CD1c-positive myeloid dendritic cell (primary cell): ENCODE measurements at regions not wholly inside any gene's neighbourhood (a gene's known extent, or its start where the extent isn't known, plus 50 kb on each side); places are given as distances from the start of the nearest gene placed in this dataset.
A peak's percentile ranks its signal among the peaks of the same experiment; 100 is the strongest.

Experiments
- DNase-seq: peaks from one replicate; pipeline ENCODE4 v3.0.0-alpha.2; 2016; ENCODE audit errors: extremely low spot score

DNA sequence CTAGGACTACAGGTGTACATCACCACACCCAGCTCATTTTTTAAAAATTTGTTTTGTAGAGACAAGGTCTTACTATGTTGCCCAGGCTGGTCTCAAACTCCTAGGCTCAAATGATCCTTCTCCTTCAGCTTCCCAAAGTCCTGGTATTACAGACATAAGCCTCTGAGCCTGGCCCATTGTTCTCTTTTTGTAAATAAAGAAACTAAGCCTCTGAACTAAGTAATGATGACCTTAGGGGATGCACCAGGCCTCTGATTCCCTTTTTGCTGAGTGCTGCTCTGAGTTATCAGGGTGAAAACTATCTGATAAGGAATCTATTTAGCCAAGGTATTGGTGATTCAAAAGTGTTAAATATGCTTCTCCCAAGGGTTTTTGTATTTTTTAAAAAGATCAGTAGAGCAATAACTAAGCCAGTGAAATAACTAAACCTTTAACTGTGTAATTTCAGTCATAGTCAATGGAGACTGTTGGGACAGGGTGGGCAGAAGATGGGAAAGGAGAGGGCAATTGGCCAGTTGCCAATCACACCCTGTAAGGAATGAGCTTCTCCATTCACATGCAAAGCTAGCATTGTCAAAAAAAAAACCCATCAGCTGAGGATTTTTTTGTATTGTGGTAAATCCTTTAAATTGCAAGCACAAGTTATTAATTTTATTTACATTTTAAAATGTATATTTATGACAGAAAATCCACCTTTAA is 194.8 kb upstream of the PFN2 start:
- DNase-seq = no peak

DNA sequence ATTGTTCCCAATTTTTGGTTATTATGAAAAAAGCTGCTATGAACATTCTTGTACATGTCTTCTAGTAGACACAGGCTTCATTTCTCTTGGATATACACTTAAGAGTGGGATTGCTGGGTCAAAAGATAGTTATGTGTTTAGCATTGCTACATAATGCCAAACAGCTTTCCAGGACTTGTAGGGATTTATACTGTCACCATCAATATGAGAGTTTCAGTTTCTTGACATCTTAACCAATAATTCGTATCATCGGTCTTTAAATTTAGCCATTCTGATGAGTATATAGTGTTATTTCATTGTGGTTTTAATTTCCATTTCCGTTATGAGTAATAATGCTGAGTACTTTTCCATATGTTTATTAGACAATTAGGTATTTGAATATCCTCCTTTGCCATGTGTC is 190.3 kb upstream of the PFN2 start:
- no peak for DNase-seq

DNA sequence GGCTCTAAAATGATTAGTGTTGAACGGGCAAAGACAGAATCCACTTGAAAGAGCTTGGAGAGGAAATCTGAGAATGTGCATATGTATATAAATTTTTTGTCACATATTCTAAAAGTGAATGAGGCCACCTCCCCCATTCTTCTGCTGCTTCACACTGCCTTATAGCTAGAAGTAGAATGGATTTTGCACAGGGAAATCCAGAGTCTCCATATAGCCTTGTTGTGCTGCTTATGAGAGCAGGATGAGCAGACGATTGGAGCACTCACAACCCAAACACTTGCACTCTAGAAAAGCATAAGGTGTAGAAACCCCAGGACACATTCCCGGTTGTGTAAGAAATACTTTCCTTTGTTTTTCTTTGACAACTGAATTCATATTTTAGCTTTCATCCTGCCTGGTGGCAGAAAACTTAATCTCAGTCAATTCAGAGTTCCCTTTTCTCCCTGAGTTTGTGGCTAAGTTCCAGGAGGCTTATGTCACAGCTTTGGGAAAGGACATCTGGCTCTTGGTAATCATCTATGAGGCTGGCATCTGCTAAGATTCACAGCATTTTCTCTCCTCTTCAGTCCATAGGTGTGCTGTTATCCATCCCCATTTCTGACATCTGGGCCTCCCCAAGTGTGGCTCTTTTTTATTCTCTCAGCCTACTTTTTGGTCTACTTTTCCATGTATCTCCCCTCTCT is 188.4 kb upstream of the PFN2 start:
- no peak for DNase-seq

DNA sequence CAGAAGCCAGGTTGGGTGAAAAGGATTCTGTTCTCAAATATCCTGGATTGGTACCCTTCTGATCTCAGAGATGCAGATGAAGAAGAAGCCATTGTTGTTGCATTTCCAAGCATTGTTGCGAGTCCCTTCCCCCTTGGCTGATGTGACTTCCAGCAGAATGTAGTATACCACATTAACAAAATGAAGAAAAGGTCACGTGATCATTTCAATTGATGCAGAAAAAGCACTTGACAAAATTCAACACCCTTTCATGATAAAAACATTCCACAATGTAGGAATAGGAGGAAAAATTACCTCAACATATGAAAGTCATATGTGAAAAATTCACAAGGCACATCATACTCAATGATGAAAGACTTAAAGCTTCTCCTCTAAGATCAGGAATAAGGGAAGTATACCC is 181.9 kb upstream of the PFN2 start:
- DNase-seq = no peak

DNA sequence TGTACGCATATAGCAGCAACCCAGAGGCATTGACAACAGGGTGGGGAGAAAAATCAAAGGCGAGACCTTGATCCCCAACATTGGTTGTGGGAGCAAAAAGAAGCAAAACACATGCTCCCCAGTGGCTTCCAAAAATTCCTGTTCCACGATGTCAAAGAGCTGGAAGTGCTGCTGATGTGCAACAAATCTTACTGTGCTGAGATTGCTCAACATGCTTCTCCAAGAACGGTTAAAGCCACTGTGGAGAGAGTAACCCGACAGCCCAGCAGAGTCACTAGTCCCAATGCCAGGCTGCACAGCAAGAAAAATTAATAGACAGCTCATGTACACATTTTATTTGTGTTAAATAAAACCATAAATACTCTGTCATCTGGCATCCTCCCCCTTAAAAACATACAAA is 179.9 kb upstream of the PFN2 start:
- DNase-seq = no peak

DNA sequence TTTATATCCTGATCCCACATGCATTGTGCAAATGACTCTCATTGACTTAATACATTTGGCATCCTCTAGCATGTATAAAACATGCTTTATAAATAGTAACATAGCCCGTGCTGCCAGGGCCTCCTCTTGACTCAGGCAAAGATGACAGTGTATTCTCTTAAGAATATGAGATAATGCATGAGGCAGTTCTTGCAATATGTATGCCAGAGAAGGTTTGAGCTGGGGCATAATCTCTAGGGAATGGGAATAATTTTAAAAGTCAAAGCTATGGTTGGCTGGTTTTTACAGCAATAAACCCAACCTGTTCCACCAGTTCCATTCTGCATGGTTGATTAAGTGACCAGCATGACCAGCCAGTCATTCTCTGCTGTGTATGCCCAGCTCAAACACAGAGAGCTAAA is 179.0 kb upstream of the PFN2 start:
- no peak for DNase-seq

DNA sequence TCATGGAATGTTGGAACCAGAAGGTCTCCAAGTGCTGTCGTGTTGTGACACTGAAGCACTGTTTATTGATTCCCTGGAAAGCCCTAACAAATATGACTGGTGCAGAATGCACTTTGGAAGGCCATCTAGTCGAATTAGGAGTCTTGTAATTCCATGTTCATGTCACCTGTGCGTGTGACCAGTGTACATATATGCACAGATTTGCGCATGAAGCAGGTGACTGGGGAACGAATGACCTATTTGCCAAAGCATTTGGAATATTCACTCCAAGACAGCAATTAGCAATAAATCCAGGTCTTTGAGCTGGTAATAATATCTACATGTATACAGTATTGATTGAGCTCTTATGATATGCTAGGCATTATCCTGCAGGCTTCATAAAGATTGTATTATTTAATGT is 177.5 kb upstream of the PFN2 start:
- no peak for DNase-seq

DNA sequence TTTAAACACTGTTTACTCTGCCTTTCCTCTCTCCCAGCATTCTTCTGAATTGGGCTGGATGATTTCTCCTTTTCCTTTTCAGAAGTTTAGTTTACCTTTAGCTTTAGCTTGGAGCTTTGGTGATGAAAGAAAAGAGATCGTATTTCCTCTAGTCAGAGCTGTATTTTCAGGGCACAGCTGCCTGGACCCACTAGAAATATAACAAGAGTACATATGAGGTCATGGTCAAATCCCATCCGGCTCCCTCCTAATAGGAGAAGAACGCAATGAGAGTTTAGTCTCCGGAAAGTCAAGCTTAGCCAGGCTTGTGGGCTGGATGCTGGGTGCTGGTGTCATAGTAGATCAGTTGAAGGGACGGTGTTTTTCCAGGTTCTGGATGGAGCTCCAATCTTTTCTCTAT is 177.1 kb upstream of the PFN2 start:
- no peak for DNase-seq

DNA sequence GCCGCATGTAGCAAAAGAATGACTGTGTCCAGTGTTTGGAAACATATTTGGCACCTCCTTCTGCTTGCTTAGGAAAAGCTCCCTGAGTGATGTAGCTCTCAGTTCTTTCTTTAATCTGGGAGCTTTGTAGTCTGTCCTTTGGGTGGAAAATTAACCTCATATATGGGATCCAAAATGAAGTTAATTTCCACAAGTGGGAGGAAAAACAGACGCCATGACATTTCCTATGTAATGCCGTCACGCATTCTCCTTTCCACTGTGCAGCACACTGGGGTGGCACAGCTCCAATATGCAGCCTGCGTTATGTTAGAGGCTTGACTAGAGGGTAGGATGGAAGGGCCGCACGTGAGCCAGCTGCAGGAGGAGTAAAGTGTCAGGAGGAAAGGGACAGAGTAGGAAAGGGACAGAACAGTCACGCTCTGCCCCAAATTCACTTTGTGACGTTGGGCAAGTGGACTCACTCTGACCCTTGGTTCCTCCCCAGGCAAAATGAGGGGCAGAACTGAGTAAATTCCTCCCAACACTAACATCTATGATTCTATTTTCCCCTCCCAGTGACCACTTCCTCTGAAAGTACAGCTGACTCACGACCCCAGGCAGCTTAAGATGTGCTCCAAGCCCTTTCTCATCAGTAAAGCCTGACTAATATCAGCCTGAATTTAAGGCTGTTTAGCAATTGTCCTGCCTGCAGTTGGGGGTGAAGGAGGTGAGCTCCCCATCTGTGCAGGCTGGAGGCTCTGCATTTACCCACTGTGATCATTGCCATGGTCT is 176.5 kb upstream of the PFN2 start:
- peak; percentile 32 for DNase-seq

DNA sequence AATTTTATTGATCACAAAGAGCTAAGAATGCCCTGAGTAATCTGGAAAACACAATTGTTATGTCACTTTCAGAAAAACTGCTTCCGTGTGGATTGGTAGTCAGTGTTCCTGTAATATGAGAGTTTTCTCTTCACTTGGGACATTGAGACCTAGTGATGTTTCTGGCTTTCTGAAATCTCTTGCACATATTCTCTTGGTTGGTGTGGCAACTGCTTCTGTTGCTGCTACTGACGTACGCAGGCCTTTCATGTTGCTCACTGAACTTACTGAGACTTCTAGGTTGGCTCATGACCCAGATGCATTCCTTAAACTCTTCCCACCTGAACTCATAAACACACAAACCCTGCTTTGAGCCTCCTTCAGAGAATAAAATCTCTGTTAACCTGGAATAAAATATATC is 175.0 kb upstream of the PFN2 start:
- DNase-seq = no peak

DNA sequence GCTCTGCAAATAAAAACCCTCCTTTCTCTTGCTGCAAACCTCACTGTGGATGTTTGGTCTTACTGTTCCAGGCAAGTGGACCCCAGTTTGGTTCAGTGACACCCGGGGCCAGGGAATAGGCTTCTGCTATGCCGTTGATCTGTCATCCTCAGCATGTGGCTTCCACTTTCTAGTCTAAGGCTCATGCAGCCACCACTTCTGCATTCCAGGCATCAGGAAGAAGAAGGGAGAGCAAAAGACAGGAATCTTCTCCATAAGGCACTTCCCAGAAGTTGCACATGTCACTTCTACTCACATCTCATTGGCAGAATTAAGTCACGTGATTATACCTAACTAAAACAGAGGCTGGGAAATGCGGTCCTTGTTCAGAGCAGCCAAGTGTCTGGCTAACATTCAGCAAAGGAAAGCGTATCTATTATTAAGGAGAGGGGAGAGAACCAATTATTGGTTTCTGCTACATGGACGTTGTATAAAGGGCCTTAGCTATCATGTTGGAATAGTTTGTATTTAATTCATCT is 173.6 kb upstream of the PFN2 start:
- DNase-seq = no peak

DNA sequence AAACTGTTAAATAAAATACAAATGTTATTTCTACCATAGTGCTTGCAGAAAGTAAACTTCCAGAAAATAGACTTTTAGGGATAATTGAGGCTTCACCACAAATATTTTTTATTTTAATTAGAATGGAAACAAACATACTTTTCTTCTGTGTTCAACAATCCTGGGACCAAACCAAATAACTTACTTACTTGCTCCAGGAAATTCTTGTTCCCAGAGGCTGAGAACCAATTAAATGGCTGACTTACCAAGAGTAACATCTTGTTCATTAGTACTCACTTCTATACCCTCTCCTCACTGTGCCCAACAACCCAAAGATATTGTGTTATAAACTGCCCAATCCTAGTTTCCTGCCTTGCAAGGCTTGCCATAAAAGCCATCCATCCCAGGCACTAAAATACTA is 172.2 kb upstream of the PFN2 start:
- no peak for DNase-seq

DNA sequence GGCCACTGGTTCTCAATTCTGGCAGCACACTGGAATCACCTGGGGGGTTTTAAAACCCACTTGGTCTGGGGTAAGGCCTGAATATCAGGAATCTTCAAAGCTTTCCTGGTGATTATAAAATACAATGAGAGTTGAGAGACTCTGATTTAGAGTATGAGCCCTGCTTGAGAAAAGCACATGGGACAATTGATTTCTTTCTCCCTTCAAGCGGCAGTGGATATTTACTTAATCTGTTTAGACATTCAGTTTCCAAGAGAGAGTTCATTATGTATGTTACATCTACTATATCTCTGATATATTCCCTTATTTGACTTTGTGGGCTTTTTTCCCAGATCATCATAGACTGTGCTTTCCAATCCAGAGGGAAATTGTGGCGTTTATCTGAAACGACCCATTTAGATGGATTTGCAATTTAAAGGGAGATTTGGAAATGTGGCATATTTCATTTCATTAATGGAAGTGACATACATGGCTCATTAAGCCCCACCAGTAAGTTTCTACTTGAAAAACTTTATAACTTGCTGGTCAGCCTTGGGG is 171.2 kb upstream of the PFN2 start:
- DNase-seq = no peak

DNA sequence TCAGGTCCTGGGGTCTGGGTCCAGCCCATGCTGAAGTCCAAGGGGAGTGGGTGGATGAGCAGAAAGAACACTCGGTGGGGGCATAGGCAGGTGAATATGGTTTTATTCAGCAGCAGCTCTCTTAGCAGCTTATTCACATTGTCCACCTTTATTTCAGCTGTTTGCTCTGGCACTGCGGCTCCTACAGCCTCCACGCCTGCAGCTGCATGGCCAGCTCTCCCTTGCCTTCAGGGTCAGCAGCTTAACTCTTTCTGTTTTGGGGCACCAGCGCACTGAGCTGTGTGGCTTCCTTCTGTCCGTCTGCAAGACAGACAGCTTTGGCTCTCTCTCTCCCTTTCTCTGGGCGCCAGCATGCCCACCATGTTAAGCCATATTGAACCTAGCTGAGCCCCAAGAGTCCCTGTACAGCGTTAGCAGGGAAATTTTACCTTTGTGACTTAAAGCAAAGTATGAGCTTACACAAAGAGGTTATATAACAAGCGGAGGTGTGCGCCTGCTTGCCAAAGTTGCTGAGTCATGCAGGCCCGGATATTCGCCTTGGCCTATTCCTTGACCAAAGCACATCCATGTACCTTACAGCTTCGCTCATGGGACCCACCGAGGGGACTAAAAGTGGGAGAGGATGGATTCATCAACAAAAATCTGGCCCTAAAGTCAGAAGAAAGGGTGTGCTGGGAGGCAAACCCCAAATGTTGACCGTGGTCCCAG is 170.1 kb upstream of the PFN2 start:
- no peak for DNase-seq

DNA sequence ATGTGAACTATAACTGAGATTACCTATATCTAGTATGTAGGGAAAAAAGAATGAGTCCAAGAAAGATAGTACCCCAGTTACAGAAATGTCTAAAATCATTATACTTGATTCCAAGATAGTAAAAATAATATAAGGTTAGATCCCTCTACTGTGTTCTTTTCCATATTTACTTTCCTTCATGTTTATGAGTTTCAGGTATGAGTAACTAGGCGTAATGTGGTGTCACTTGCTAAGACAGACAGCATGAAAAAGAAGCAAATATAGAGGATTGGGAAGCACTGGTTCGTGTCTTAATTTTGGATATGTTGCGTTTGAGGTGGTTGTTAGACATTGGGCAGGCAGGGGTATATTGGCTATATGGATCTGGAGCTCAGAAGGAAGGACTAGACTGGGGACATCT is 168.1 kb upstream of the PFN2 start:
- DNase-seq = no peak

DNA sequence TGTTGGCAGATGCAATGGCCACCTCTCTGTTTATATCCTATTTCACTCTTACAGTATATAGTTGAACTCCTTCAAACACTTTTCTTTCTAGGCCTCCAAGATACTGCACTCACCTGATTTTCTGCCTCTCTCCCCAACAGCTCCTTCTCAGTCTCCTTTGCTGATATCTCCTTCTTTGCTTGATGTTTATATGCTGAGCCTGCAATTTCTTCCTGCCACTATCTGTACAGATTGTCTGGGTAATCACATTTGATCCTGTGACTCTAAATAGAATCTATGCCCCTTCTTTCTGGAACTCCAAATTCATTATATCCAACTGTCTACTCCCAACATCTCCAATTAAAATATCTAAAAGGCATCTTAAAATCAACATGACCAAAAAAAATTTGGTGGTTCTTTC is 165.5 kb upstream of the PFN2 start:
- DNase-seq = no peak

DNA sequence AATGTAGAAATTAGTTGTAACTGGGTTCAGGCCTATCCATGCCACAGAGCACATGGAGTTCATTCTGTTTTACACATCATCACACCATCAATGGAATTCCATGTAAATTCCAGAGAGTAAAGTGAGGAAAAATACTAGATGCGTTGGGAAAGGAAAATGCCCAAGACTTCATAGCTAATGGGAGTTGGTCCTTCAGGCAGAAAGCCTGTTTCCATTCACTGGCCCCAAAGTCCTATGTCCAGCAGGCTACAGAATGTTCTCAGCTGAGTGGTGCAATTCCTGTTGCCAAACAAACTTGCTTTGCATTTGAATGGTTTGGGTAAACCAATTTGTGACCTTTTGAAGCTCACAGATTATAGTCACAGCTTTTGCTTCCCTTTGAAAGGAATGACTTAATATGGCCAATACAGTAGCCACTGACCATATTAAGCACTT is 164.6 kb upstream of the PFN2 start:
- no peak for DNase-seq

DNA sequence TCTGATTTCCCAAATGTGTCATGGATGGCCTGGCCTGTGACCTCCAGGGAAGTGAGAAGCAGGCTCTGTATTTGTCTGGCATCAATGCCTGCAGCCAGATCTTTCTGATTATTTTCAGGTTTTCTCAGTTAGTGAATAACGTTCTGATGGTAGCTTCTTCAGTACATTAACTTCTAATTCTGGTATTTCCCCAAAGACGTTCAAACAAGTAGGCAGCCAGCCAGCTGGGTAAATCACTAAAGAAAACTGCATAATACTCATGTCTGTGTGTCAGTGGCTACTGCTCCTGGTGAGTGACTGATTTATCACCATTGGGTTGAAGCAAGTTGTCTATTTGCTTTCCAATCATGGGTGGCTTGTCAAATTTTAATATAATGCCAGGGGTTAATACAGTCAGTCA is 162.6 kb upstream of the PFN2 start:
- DNase-seq = no peak

DNA sequence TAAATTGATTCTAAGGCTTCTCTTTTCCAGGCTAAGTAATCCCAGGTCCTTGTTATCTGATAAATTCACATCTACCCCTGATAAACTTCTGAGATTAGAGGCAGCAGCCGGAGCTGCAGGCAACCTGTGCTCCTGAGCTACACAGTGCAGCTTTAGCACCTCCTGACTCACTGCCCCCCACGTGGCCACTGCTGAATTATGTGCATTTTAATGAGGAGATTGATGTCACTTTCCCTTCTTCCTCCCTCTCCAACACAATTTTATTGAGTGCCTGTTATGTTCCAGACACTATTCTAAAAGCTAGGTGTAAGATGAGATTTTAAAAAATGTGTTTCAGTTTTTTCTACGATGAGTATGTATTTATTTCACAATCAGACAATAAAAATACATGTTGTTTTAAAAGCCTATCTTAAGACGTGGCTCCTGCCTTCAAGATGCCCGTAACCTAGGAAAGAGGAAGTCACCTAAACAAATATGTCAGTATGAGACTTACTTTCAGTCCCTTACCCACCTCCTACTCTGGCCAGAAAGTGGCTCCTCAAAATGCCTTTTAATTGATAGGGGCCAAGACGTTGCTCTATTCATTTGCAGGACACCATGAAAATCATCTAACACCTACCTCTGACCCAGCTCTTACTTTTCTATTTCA is 161.5 kb upstream of the PFN2 start:
- DNase-seq = no peak

DNA sequence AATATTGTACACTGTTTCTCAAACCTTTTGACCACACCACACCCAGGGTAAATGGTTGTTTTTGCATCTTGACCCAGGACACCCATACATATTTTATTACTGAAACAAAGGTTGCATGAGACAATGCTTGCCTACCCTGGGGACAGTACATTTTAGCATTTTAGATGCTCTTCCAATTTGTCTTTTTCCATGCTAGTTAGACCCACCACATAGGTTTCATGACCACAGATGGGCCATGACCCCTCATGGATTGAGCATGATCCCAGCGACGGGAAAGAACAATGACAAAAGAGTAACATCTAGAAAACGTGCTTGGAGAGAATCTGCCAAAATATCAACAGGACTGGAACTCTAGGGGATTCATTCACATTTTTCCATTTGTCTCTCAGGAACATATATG is 161.0 kb upstream of the PFN2 start:
- no peak for DNase-seq

DNA sequence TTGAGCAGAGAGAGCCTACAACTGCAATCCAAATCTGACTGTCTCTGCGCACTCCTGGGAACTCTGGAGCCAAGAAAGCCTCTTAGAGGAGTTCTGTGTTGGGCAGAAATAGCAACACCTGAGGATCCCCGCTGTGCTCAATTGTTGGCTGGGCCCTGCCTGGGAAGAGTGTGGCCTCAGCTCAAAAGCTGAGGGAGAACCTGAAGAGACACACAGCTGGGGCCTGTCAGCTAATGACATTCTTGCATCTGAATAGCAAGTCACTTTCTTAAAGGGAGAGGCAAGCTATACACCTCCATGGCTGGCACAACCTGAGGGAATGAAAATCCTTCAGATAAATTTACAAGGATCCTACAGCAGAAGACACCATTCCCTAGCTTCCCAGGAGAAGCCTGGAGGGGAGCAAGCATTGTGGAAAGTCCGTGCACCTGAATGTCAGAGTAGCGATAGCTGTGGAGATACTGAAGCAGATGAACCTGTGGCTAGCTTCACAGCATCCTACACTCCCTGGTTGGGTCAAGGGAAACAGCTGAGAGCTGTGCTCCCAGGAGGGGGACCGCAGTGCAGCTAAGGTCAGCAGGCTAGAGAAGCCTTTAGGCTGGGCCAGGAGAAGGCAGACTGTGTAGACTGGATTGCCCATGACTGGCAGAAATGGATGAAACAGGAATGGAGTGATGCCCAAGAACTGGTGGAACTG is 159.9 kb upstream of the PFN2 start:
- DNase-seq = no peak
